ENCODE measurements at regions not wholly inside any gene's neighbourhood (a gene's known extent, or its start where the extent isn't known, plus 50 kb on each side); places are given as distances from the start of the nearest gene placed in this dataset.
"Not testable (repeated sequence)": the region's sequence is repeated elsewhere in the genome, so short reads cannot be mapped to it uniquely, and the experiment has no call there.

GRCh38 chr10:17538941-17539340 lies 78.2 kb downstream of the HACD1 start:
- H3K9me3 Mint-ChIP-seq, result no peaks in the 10 kb centered on the region
- no peak overlapping the region for H3K4me3 Mint-ChIP-seq
- no peaks in the 10 kb centered on the region for H3K36me3 Mint-ChIP-seq (ENCODE audit: low read depth)
- H3K27me3 Mint-ChIP-seq (ENCODE audit: low read depth), result no peaks in the 10 kb centered on the region
- H3K27ac Mint-ChIP-seq, result no peak overlapping the region
- DNase-seq (ENCODE audit: low spot score), result no peak
- no peaks in the 10 kb centered on the region for H3K4me1 Mint-ChIP-seq (ENCODE audit: low read depth)

DNA sequence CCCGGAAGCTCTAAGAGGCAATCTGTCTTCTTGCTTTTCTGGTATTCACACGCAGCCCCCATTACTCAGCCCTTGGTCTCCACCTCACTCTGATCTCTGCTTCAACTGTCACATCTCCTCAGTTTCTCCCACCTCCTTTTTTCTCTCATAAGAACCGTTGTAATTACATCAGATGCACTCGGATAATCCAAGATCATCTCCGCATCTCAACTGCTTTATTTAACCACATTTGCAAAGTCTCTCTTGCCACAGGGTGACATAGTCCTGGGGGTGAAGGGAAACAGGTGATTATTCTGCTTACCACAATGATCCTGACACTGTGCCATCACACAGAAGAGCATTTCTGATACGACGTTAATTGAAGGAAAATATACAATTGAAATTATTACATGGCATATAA lies 79.9 kb downstream of the HACD1 start:
- DNase-seq (ENCODE audit: low spot score), result no peak
- H3K27me3 Mint-ChIP-seq (ENCODE audit: low read depth), result peaks cover 2% of the 10 kb centered on the region
- no peak overlapping the region for H3K4me3 Mint-ChIP-seq
- H3K36me3 Mint-ChIP-seq (ENCODE audit: low read depth), result no peaks in the 10 kb centered on the region
- no peaks in the 10 kb centered on the region for H3K4me1 Mint-ChIP-seq (ENCODE audit: low read depth)
- H3K27ac Mint-ChIP-seq, result no peak overlapping the region
- H3K9me3 Mint-ChIP-seq, result no peaks in the 10 kb centered on the region

GRCh38 chr10:17536221-17536620 lies 81.0 kb downstream of the HACD1 start:
- DNase-seq (ENCODE audit: low spot score), result no peak
- H3K36me3 Mint-ChIP-seq (ENCODE audit: low read depth), result no peaks in the 10 kb centered on the region
- peaks cover 2% of the 10 kb centered on the region for H3K27me3 Mint-ChIP-seq (ENCODE audit: low read depth)
- no peaks in the 10 kb centered on the region for H3K9me3 Mint-ChIP-seq
- no peaks in the 10 kb centered on the region for H3K4me1 Mint-ChIP-seq (ENCODE audit: low read depth)
- no peak overlapping the region for H3K4me3 Mint-ChIP-seq
- H3K27ac Mint-ChIP-seq, result no peak overlapping the region

- no peaks in the 10 kb centered on the region for H3K4me1 Mint-ChIP-seq (ENCODE audit: low read depth)
- no peaks in the 10 kb centered on the region for H3K9me3 Mint-ChIP-seq
- H3K27me3 Mint-ChIP-seq (ENCODE audit: low read depth), result peaks cover 2% of the 10 kb centered on the region
- H3K27ac Mint-ChIP-seq, result no peak overlapping the region
- H3K36me3 Mint-ChIP-seq (ENCODE audit: low read depth), result no peaks in the 10 kb centered on the region
- H3K4me3 Mint-ChIP-seq, result no peak overlapping the region
- no peak for DNase-seq (ENCODE audit: low spot score)
Measured at GRCh38 chr10:17533731-17534130, 79.3 kb upstream of the ST8SIA6 start.

GRCh38 chr10:17528306-17528862 lies 74.0 kb upstream of the ST8SIA6 start:
- no peaks in the 10 kb centered on the region for H3K9me3 Mint-ChIP-seq
- no peak for DNase-seq (ENCODE audit: low spot score)
- H3K27me3 Mint-ChIP-seq (ENCODE audit: low read depth), result peaks cover 2% of the 10 kb centered on the region
- H3K4me3 Mint-ChIP-seq, result no peak overlapping the region
- H3K36me3 Mint-ChIP-seq (ENCODE audit: low read depth), result no peaks in the 10 kb centered on the region
- no peak overlapping the region for H3K27ac Mint-ChIP-seq
- H3K4me1 Mint-ChIP-seq (ENCODE audit: low read depth), result no peaks in the 10 kb centered on the region

DNA sequence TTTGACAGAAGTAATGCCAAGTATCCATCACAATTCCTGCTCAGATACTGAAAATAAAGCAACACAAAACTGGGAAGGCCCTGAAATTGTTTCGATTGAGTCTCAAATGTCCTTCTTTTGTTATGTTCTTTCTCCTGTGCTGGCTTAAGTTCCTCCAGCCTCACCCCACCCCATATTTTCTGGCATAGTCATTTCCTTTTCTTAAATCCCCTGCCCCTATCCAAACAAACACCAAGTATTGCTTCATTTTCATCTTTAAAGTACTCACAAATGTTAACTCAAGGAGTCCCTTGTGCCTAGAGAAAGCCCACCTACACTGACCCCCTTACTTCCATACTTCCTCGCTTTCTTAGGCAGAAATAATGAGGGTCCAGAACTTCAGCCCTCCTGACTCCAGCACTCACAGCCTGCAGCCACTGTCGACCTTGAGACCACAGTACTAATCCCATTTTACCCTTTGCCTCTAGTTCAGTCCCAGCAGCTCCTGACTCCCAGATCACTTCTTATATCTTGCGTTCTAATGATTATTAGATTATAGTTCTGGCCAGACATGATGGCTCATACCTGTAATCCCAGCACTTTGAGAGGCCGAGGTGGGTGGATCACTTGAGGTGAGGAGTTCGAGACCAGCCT lies 73.2 kb upstream of the ST8SIA6 start:
- Mint-ChIP-seq H3K9me3 (no peaks in the 10 kb centered on the region), H3K4me1 (ENCODE audit: low read depth) (no peaks in the 10 kb centered on the region), H3K27me3 (ENCODE audit: low read depth) (no peaks in the 10 kb centered on the region), H3K27ac (no peak overlapping the region), H3K4me3 (no peak overlapping the region), H3K36me3 (ENCODE audit: low read depth) (no peaks in the 10 kb centered on the region)
- no peak for DNase-seq (ENCODE audit: low spot score)

DNA sequence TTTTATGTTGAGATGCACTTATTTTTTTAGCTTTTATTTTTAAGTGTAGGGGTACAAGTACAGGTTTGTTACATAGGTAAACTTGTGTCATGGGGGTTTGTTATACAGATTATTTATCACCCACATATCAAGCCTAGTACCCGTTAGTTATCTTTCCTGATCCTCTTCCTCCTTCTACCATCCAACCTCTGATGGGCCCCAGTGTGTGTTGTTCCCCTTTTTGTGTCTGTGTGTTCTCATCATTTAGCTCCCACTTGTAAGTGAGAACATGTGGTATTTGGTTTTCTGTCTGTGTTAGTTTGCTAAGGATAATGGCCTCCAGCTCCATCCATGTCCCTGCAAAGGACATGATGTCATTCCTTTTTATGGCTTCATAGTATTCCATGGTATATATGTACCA lies 72.2 kb upstream of the ST8SIA6 start:
- not testable (repeated sequence) for H3K27ac Mint-ChIP-seq; H3K4me3 Mint-ChIP-seq; DNase-seq (ENCODE audit: low spot score); H3K9me3 Mint-ChIP-seq; H3K36me3 Mint-ChIP-seq (ENCODE audit: low read depth); H3K27me3 Mint-ChIP-seq (ENCODE audit: low read depth); H3K4me1 Mint-ChIP-seq (ENCODE audit: low read depth)

DNA sequence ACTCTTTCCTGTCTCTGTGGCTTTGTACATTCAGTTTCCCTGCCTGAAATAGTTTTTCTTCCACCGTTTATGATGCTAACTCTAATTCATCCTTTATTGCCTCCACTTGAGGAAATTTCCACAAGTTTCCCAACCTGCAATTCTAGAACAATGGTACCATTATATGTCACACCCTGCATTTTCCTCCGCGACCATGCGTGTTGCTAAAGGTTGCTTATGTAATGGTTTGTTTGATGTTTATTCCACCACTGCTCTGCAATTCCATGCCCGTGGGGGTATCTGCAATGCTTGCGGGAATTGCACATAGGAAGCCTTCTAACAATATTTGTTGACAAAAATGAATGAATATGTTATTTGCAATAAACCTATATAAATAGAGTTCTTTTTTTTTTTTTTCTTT lies 69.5 kb upstream of the ST8SIA6 start:
- H3K36me3 Mint-ChIP-seq (ENCODE audit: low read depth), result no peaks in the 10 kb centered on the region
- H3K4me1 Mint-ChIP-seq (ENCODE audit: low read depth), result no peaks in the 10 kb centered on the region
- peaks cover 4% of the 10 kb centered on the region for H3K27me3 Mint-ChIP-seq (ENCODE audit: low read depth)

DNA sequence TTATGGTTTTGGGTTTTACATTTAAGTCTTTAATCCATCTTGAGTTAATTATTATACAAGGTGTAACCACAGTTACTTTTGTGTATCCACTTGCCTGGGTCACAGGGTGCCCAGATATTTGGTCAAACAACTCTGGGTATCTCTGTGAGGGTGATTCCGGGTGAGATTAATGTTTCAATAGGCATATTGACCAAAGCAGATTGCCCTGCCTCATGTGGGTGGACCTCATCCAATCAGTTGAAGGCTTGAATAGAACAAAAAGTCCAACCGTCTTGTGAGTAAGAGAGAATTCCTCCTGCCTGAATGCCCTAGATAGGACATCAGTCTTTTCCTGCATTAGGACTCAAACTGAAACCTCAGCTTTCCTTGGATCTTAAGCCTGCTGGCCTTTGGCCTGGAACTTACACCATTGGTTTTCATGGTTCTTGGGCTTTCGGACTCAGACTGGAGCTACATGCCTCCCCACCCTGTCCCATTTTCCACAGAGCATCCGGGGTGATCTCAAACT lies 68.9 kb upstream of the ST8SIA6 start:
- H3K36me3 Mint-ChIP-seq (ENCODE audit: low read depth), result no peaks in the 10 kb centered on the region
- H3K27ac Mint-ChIP-seq, result no peak overlapping the region
- no peak for DNase-seq (ENCODE audit: low spot score)
- H3K9me3 Mint-ChIP-seq, result no peaks in the 10 kb centered on the region
- H3K4me3 Mint-ChIP-seq, result no peak overlapping the region
- H3K27me3 Mint-ChIP-seq (ENCODE audit: low read depth), result peaks cover 4% of the 10 kb centered on the region
- H3K4me1 Mint-ChIP-seq (ENCODE audit: low read depth), result no peaks in the 10 kb centered on the region

More for the DNA sequence above, 69.5 kb upstream of the ST8SIA6 start:
- no peak for DNase-seq (ENCODE audit: low spot score)
- Mint-ChIP-seq H3K9me3 (no peaks in the 10 kb centered on the region), H3K4me3 (no peak overlapping the region), H3K27ac (no peak overlapping the region)

- DNase-seq (ENCODE audit: low spot score); H3K36me3 Mint-ChIP-seq (ENCODE audit: low read depth); H3K4me3 Mint-ChIP-seq; H3K27me3 Mint-ChIP-seq (ENCODE audit: low read depth); H3K9me3 Mint-ChIP-seq; H3K27ac Mint-ChIP-seq; H3K4me1 Mint-ChIP-seq (ENCODE audit: low read depth): not testable (repeated sequence)
Measured at GRCh38 chr10:17522269-17522668, 67.9 kb upstream of the ST8SIA6 start.

- Mint-ChIP-seq H3K4me1 (ENCODE audit: low read depth) (no peaks in the 10 kb centered on the region), H3K4me3 (no peak overlapping the region)
- DNase-seq (ENCODE audit: low spot score), result no peak
Measured at GRCh38 chr10:17519457-17519856, 65.1 kb upstream of the ST8SIA6 start.

DNA sequence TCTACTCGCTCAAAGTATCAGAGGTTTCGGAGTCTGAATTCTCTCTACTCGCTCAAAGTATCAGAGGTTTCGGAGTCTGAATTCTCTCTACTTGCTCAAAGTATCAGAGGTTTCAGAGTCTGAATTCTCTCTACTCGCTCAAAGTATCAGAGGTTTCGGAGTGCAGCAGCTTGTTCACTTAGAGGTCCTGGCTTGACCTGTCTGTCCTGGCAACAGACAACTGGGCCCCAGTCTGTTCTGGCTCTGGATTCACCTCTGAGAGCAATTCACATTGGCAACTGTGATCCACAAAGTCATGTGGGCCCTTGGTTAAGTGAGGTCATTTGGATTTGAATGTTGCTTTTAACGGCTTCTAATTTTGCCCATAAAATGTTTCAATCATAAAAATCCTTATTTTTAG lies 63.9 kb upstream of the ST8SIA6 start:
- no peaks in the 10 kb centered on the region for H3K9me3 Mint-ChIP-seq
- peaks cover 6% of the 10 kb centered on the region for H3K27me3 Mint-ChIP-seq (ENCODE audit: low read depth)
- no peaks in the 10 kb centered on the region for H3K4me1 Mint-ChIP-seq (ENCODE audit: low read depth)
- H3K36me3 Mint-ChIP-seq (ENCODE audit: low read depth), result no peaks in the 10 kb centered on the region
- no peak overlapping the region for H3K4me3 Mint-ChIP-seq
- DNase-seq (ENCODE audit: low spot score), result no peak
- H3K27ac Mint-ChIP-seq, result no peak overlapping the region

More at GRCh38 chr10:17519457-17519856, 65.1 kb upstream of the ST8SIA6 start:
- Mint-ChIP-seq H3K27ac (no peak overlapping the region), H3K27me3 (ENCODE audit: low read depth) (peaks cover 6% of the 10 kb centered on the region), H3K9me3 (no peaks in the 10 kb centered on the region), H3K36me3 (ENCODE audit: low read depth) (no peaks in the 10 kb centered on the region)

- Mint-ChIP-seq H3K9me3 (no peaks in the 10 kb centered on the region), H3K27me3 (ENCODE audit: low read depth) (peaks cover 4% of the 10 kb centered on the region), H3K36me3 (ENCODE audit: low read depth) (no peaks in the 10 kb centered on the region), H3K27ac (no peak overlapping the region), H3K4me3 (no peak overlapping the region), H3K4me1 (ENCODE audit: low read depth) (peaks cover 14% of the 10 kb centered on the region)
- DNase-seq (ENCODE audit: low spot score), result no peak
Measured at GRCh38 chr10:17516376-17516775, 62.0 kb upstream of the ST8SIA6 start.

DNA sequence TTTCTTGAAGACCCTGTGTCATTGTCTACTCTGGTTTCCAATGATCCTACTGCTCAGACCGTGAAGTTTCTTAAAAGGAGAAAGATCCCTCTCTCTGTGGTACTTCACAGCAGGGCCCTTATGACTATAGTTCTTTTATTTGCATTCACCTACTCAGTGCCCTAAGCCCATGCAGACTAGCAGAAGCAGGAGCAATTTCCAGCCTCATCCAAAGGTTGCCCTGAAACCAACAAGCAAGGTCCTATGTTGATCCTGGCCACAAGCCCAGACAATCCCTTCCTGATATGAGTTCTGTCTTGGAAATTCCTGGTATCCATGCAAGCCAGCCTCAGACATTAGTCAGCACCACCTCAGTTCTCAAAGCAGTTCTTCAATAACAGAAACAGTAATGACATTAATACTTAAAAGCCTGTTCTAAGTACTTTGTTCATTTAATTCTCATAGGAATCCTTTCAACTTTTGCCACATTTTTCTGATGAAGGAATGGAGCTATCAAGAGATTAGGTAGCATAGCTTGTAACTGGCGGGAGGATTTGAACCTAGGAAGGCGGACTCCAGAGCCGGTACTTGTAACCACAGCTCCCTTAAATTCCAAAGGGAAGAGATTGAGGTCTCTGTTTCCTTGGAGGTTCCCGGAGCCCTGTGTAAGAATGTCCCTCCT lies 58.1 kb upstream of the ST8SIA6 start:
- Mint-ChIP-seq H3K27me3 (ENCODE audit: low read depth) (peaks cover 2% of the 10 kb centered on the region), H3K9me3 (peaks cover 9% of the 10 kb centered on the region), H3K36me3 (ENCODE audit: low read depth) (peaks cover 3% of the 10 kb centered on the region), H3K4me1 (ENCODE audit: low read depth) (peaks cover 32% of the 10 kb centered on the region), H3K4me3 (no peak overlapping the region), H3K27ac (peak overlapping the region; percentile 53)
- DNase-seq (ENCODE audit: low spot score), result no peak

All from T-helper 2 cell treated with Interferon-gamma antibody and Interleukin-4, amounts not matched to agents 5 μg/mL and 100 μg/mL, for 36 hours (primary cell).